NOMO-1 (cell line): ENCODE measurements at regions not wholly inside any gene's neighbourhood (a gene's known extent, or its start where the extent isn't known, plus 50 kb on each side); places are given as distances from the start of the nearest gene placed in this dataset.
"Not testable (repeated sequence)": the region's sequence is repeated elsewhere in the genome, so short reads cannot be mapped to it uniquely, and the experiment has no call there.

Source experiments
- DNase-seq, 2 experiments: peaks; one replicate each; lab custom pipeline; 2025; ENCODE audit not compliant: unreplicated experiment in 2 of 2; lab: John Stamatoyannopoulos, UW

GRCh38 chr1:187038784-187039183 lies 210.0 kb downstream of the PLA2G4A start:
- DNase-seq = peak; percentile 73 to 83

- no peak for DNase-seq
Measured at GRCh38 chr1:187041104-187041503, 212.4 kb downstream of the PLA2G4A start.

GRCh38 chr1:187042538-187042937 lies 213.8 kb downstream of the PLA2G4A start:
- DNase-seq = no peak

GRCh38 chr1:187043433-187043832 lies 214.7 kb downstream of the PLA2G4A start:
- DNase-seq = not testable (repeated sequence)

GRCh38 chr1:187044411-187044810 lies 215.7 kb downstream of the PLA2G4A start:
- no peak for DNase-seq

GRCh38 chr1:187045371-187045770 lies 216.6 kb downstream of the PLA2G4A start:
- no peak for DNase-seq

- DNase-seq = no peak
Measured at GRCh38 chr1:187046293-187046692, 217.5 kb downstream of the PLA2G4A start.

- DNase-seq = no peak
Measured at GRCh38 chr1:187047298-187047697, 218.5 kb downstream of the PLA2G4A start.

- peak in 1 of 2 experiments; percentile 40 for DNase-seq
Measured at GRCh38 chr1:187051618-187052232, 223.0 kb downstream of the PLA2G4A start.

- DNase-seq = no peak
Measured at GRCh38 chr1:187053876-187054275, 225.1 kb downstream of the PLA2G4A start.

GRCh38 chr1:187054862-187055757 lies 226.4 kb downstream of the PLA2G4A start:
- DNase-seq = no peak

- DNase-seq = no peak
Measured at GRCh38 chr1:187063271-187063670, 234.5 kb downstream of the PLA2G4A start.

GRCh38 chr1:187067160-187067559 lies 238.4 kb downstream of the PLA2G4A start:
- DNase-seq = no peak

- no peak for DNase-seq
Measured at GRCh38 chr1:187070076-187070475, 241.3 kb downstream of the PLA2G4A start.

GRCh38 chr1:187072262-187073034 lies 243.7 kb downstream of the PLA2G4A start:
- not testable (repeated sequence) for DNase-seq

GRCh38 chr1:187073035-187073560 lies 244.3 kb downstream of the PLA2G4A start:
- not testable (repeated sequence) for DNase-seq

- DNase-seq = not testable (repeated sequence)
Measured at GRCh38 chr1:187073634-187074245, 245.0 kb downstream of the PLA2G4A start.

GRCh38 chr1:187074445-187075048 lies 245.8 kb downstream of the PLA2G4A start:
- no peak for DNase-seq

GRCh38 chr1:187076922-187077321 lies 248.2 kb downstream of the PLA2G4A start:
- no peak for DNase-seq

- no peak for DNase-seq
Measured at GRCh38 chr1:187078321-187078720, 249.6 kb downstream of the PLA2G4A start.
